ENCODE measurements at regions not wholly inside any gene's neighbourhood (a gene's known extent, or its start where the extent isn't known, plus 50 kb on each side); places are given as distances from the start of the nearest gene placed in this dataset.

DNA sequence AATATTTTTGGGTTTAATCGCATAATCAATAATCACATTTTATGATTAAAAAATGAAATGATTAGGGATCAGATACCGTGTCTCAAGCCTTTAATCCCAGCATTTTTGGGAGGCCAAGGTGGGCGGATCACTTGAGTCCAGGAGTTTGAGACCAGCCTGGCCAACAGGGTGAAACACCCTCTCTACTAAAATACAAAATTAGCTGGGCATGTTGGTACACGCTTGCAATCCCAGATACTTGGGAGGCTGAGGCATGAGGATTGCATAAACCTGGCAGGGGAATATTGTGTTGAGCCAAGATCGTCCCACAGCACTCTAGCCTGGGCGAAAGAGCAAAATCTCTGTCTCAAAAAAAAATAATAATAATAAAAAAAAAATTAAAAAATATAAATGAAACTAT, 1581.4 kb downstream of the KCNT2 start:
- H3K27ac Mint-ChIP-seq, result no peak overlapping the region
- no peaks in the 10 kb centered on the region for H3K27me3 Mint-ChIP-seq (ENCODE audit: low read depth in 3 of 3)
- no peaks in the 10 kb centered on the region for H3K4me1 Mint-ChIP-seq
- no peak overlapping the region for H3K4me3 Mint-ChIP-seq
- H3K9me3 Mint-ChIP-seq, result peaks cover 3 to 20% (median 17%) of the 10 kb centered on the region in 6 donors
- no peak for DNase-seq
- no peaks in the 10 kb centered on the region for H3K36me3 Mint-ChIP-seq

GRCh38 chr1:195019385-195019784, 1588.9 kb downstream of the KCNT2 start:
- no peak overlapping the region for H3K27ac Mint-ChIP-seq
- H3K27me3 Mint-ChIP-seq (ENCODE audit: low read depth in 3 of 3), result peaks cover 0 to 2% (median 0%) of the 10 kb centered on the region in 3 donors
- no peak overlapping the region for H3K4me3 Mint-ChIP-seq
- H3K36me3 Mint-ChIP-seq, result no peaks in the 10 kb centered on the region
- H3K4me1 Mint-ChIP-seq, result no peaks in the 10 kb centered on the region
- DNase-seq, result no peak
- peaks cover 4 to 42% (median 18%) of the 10 kb centered on the region in 6 donors for H3K9me3 Mint-ChIP-seq

- H3K9me3 Mint-ChIP-seq, result peaks cover 4 to 56% (median 32%) of the 10 kb centered on the region in 6 donors
- DNase-seq, result no peak
- peaks cover 0 to 5% (median 0%) of the 10 kb centered on the region in 3 donors for H3K36me3 Mint-ChIP-seq
- no peak overlapping the region for H3K4me3 Mint-ChIP-seq
- no peak overlapping the region for H3K27ac Mint-ChIP-seq
- H3K27me3 Mint-ChIP-seq (ENCODE audit: low read depth in 3 of 3), result peaks cover 0 to 2% (median 0%) of the 10 kb centered on the region in 3 donors
- no peaks in the 10 kb centered on the region for H3K4me1 Mint-ChIP-seq
Measured at GRCh38 chr1:195012995-195013394, 1595.2 kb downstream of the KCNT2 start.

- no peak overlapping the region for H3K4me3 Mint-ChIP-seq
- no peaks in the 10 kb centered on the region for H3K4me1 Mint-ChIP-seq
- H3K36me3 Mint-ChIP-seq, result peaks cover 0 to 3% (median 0%) of the 10 kb centered on the region in 3 donors
- peaks cover 10 to 54% (median 21%) of the 10 kb centered on the region in 6 donors for H3K9me3 Mint-ChIP-seq
- H3K27ac Mint-ChIP-seq, result no peak overlapping the region
- DNase-seq, result no peak
- no peaks in the 10 kb centered on the region for H3K27me3 Mint-ChIP-seq (ENCODE audit: low read depth in 3 of 3)
Measured at GRCh38 chr1:195005338-195005737, 1602.9 kb downstream of the KCNT2 start.

GRCh38 chr1:194990483-194990882, 1617.8 kb downstream of the KCNT2 start:
- H3K9me3 Mint-ChIP-seq, result peaks cover 11 to 37% (median 14%) of the 10 kb centered on the region in 6 donors
- DNase-seq, result no peak
- no peaks in the 10 kb centered on the region for H3K4me1 Mint-ChIP-seq
- H3K27me3 Mint-ChIP-seq (ENCODE audit: low read depth in 3 of 3), result no peaks in the 10 kb centered on the region
- H3K4me3 Mint-ChIP-seq, result no peak overlapping the region
- H3K27ac Mint-ChIP-seq, result no peak overlapping the region
- peaks cover 0 to 4% (median 0%) of the 10 kb centered on the region in 3 donors for H3K36me3 Mint-ChIP-seq

GRCh38 chr1:194975913-194976312, 1632.3 kb downstream of the KCNT2 start:
- H3K36me3 Mint-ChIP-seq, result no peaks in the 10 kb centered on the region
- DNase-seq, result no peak
- H3K4me1 Mint-ChIP-seq, result no peaks in the 10 kb centered on the region
- H3K4me3 Mint-ChIP-seq, result no peak overlapping the region
- H3K27me3 Mint-ChIP-seq (ENCODE audit: low read depth in 3 of 3), result peaks cover 0 to 1% (median 0%) of the 10 kb centered on the region in 3 donors
- peaks cover 14 to 57% (median 40%) of the 10 kb centered on the region in 6 donors for H3K9me3 Mint-ChIP-seq
- no peak overlapping the region for H3K27ac Mint-ChIP-seq

DNA sequence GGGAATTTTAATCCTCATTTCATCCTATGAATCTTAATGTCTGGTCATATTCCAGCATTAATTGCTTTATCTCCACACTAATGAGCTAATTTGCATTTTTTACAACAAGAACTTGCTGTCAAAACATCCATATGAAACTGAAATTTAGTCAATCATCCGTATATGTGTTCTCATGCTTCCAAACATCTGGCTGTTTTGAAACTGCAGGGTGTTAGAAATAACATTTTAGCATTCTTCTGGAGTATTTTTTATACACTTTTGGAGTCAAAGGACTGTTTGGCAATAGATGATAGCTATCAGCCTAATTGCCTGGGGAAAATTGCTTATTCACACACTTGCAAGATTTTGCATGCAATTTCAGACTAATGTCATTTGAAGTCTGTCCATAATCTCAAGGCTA, 1639.3 kb downstream of the KCNT2 start:
- no peaks in the 10 kb centered on the region for H3K27me3 Mint-ChIP-seq (ENCODE audit: low read depth in 3 of 3)
- no peak for DNase-seq
- H3K36me3 Mint-ChIP-seq, result no peaks in the 10 kb centered on the region
- H3K4me1 Mint-ChIP-seq, result no peaks in the 10 kb centered on the region
- no peak overlapping the region for H3K27ac Mint-ChIP-seq
- H3K4me3 Mint-ChIP-seq, result no peak overlapping the region
- peaks cover 7 to 32% (median 20%) of the 10 kb centered on the region in 6 donors for H3K9me3 Mint-ChIP-seq

DNA sequence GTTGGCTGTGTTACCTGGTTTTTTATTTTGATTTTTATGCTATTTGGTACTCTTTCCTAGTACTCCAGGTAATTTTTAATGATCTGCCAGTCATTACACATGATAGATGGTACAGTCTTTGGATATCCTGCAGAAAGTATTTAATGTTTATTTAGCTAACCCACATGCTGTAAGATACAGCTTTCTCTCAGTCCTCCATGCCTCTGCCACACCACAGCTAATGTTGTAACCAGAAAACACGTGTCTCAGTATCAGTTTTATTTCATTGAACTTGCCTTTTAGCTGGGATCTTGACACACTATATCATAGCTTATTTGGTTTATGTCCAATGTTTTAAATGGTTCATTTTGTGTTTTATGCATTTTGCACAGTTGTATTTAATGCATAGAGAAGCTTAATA, 1648.4 kb downstream of the KCNT2 start:
- no peaks in the 10 kb centered on the region for H3K27me3 Mint-ChIP-seq (ENCODE audit: low read depth in 3 of 3)
- no peak overlapping the region for H3K4me3 Mint-ChIP-seq
- H3K9me3 Mint-ChIP-seq, result peaks cover 8 to 33% (median 11%) of the 10 kb centered on the region in 6 donors
- H3K27ac Mint-ChIP-seq, result no peak overlapping the region
- no peaks in the 10 kb centered on the region for H3K36me3 Mint-ChIP-seq
- no peaks in the 10 kb centered on the region for H3K4me1 Mint-ChIP-seq
- DNase-seq, result no peak

GRCh38 chr1:194952171-194952570, 1656.1 kb downstream of the KCNT2 start:
- H3K4me3 Mint-ChIP-seq, result no peak overlapping the region
- no peaks in the 10 kb centered on the region for H3K27me3 Mint-ChIP-seq (ENCODE audit: low read depth in 3 of 3)
- H3K4me1 Mint-ChIP-seq, result no peaks in the 10 kb centered on the region
- no peak overlapping the region for H3K27ac Mint-ChIP-seq
- H3K36me3 Mint-ChIP-seq, result no peaks in the 10 kb centered on the region
- no peak for DNase-seq
- peaks cover 10 to 67% (median 26%) of the 10 kb centered on the region in 6 donors for H3K9me3 Mint-ChIP-seq

GRCh38 chr1:194950584-194950983, 1657.7 kb downstream of the KCNT2 start:
- no peaks in the 10 kb centered on the region for H3K36me3 Mint-ChIP-seq
- no peak for DNase-seq
- no peaks in the 10 kb centered on the region for H3K4me1 Mint-ChIP-seq
- H3K27ac Mint-ChIP-seq, result no peak overlapping the region
- H3K4me3 Mint-ChIP-seq, result no peak overlapping the region
- H3K9me3 Mint-ChIP-seq, result peaks cover 11 to 65% (median 28%) of the 10 kb centered on the region in 6 donors
- H3K27me3 Mint-ChIP-seq (ENCODE audit: low read depth in 3 of 3), result no peaks in the 10 kb centered on the region

DNA sequence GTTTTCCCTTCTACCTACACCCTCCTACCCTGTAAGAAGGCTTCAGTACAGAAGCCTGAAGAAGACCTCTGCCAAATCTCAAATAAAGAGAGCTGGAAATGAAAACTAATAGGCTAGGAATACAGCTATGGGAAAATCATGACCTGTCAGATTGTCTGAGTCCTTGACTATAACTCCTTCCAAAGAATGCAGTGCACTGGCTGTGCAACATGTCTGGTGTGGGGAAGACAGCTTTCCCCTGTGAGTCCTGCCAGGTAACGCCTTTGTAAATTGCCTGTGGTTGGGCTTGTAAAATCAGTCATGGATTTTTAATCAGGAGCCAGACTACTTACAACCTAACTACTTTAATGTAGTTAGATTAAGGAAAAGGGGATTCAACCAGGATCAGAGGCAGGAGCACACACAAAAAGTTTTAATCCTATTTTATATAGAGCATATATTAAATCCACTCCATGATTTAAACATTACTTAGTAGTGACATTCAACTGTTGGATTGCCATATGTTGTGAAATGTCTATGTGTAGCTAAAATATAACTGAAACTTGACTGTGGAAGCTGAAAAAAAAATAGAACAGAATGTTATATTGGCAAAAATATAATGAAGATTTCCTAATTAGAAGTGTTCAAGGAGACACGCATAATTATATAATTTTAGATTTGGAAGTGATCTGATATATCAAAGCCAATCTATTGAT, 1667.8 kb downstream of the KCNT2 start:
- H3K36me3 Mint-ChIP-seq, result no peaks in the 10 kb centered on the region

DNA sequence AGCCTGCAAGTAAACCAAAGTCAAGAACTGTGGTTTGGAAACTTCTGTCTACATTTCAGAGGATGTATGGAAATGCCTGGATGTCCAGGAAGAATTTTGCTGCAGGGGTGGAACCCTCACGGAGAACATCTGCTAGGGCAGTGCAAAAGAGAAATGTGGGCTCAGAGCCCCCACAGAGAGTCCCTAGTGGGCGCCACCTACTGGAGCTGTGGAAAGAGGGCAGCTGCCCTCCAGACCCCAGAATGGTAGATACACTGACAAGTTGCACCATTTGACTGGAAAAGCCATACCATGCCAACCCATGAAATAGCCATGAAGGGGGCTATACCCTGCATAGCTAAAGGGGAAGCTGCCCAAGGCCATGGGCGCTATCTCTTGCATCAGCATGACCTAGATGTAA, 1672.4 kb downstream of the KCNT2 start:
- peaks cover 0 to 29% (median 20%) of the 10 kb centered on the region in 6 donors for H3K9me3 Mint-ChIP-seq
- no peak overlapping the region for H3K4me3 Mint-ChIP-seq
- no peaks in the 10 kb centered on the region for H3K27me3 Mint-ChIP-seq (ENCODE audit: low read depth in 3 of 3)
- no peaks in the 10 kb centered on the region for H3K4me1 Mint-ChIP-seq
- no peak for DNase-seq
- no peak overlapping the region for H3K27ac Mint-ChIP-seq
- H3K36me3 Mint-ChIP-seq, result no peaks in the 10 kb centered on the region

More for the DNA sequence above, 1667.8 kb downstream of the KCNT2 start:
- Mint-ChIP-seq H3K4me1 (no peaks in the 10 kb centered on the region), H3K27ac (no peak overlapping the region), H3K27me3 (ENCODE audit: low read depth in 3 of 3) (peaks cover 0 to 2% (median 0%) of the 10 kb centered on the region in 3 donors), H3K9me3 (peaks cover 8 to 48% (median 18%) of the 10 kb centered on the region in 6 donors), H3K4me3 (no peak overlapping the region)
- no peak for DNase-seq

DNA sequence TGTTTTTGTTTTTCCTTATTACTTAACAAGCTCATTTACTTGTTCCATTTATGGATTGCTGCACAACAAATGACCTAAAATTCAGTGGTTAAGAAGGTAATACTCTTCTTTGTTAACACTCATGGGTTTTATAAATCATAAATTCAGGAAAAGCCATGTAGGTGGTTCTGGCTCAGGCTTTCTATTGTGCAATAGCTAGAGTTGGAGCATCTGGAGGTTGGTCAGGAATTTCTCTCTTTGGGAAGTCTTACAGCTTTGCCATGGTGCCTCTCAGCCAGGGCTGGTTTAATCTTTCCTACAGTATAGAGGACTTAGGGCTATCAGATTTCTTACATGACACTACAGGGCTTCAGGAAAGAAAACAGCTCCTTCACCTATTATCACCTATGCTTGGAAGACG, 1677.1 kb downstream of the KCNT2 start:
- Mint-ChIP-seq H3K36me3 (no peaks in the 10 kb centered on the region), H3K4me1 (no peaks in the 10 kb centered on the region), H3K27ac (no peak overlapping the region), H3K4me3 (no peak overlapping the region), H3K27me3 (ENCODE audit: low read depth in 3 of 3) (no peaks in the 10 kb centered on the region), H3K9me3 (peaks cover 0 to 23% (median 12%) of the 10 kb centered on the region in 6 donors)
- no peak for DNase-seq

DNA sequence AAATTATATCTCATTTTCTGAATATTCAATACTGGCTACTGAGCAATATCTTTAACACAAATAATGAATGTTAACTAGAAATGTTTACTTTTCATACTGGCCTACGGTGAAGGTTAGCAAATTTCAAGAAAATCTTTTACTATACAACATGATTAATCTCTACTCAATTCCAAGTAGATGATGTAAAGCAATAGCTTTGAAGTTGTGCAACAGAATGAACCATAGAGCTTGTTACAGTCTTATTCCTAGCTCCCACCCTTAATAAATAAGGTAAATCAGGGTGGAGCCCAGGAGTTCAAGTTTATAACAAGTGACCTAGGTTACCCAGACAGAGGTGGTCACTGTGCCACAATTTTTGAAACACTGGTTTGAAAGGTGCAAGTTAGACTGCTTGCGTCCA, 1678.1 kb downstream of the KCNT2 start:
- no peak for DNase-seq
- Mint-ChIP-seq H3K4me1 (no peaks in the 10 kb centered on the region), H3K27me3 (ENCODE audit: low read depth in 3 of 3) (no peaks in the 10 kb centered on the region), H3K9me3 (peaks cover 2 to 23% (median 11%) of the 10 kb centered on the region in 6 donors), H3K36me3 (no peaks in the 10 kb centered on the region), H3K27ac (no peak overlapping the region), H3K4me3 (no peak overlapping the region)

- Mint-ChIP-seq H3K9me3 (peaks cover 5 to 23% (median 11%) of the 10 kb centered on the region in 6 donors), H3K27ac (no peak overlapping the region), H3K4me1 (no peaks in the 10 kb centered on the region), H3K36me3 (no peaks in the 10 kb centered on the region), H3K27me3 (ENCODE audit: low read depth in 3 of 3) (no peaks in the 10 kb centered on the region), H3K4me3 (no peak overlapping the region)
- DNase-seq, result no peak
Measured at GRCh38 chr1:194929357-194929756, 1678.9 kb downstream of the KCNT2 start.
